Bronchial epithelial cell (primary cell): ENCODE measurements at regions not wholly inside any gene's neighbourhood (a gene's known extent, or its start where the extent isn't known, plus 50 kb on each side); places are given as distances from the start of the nearest gene placed in this dataset.

ENCODE experiments used
- DNase-seq: peaks from one replicate; pipeline ENCODE4 v3.0.0-alpha.2; 2010; ENCODE audit warnings: low read depth
- FAIRE-seq: peaks from 2 replicates; lab custom pipeline; 2011; peaks lifted over from hg19 to GRCh38; lab: Jason Lieb, UNC
- H3K27me3 ChIP-seq: 2 replicates; pipeline ENCODE4 v1.5.1; 2011; ENCODE audit warnings: low read length; ENCODE audit not compliant: control insufficient read depth, insufficient read depth
- H3K36me3 ChIP-seq: 2 replicates; pipeline ENCODE4 v1.5.1; 2011; ENCODE audit warnings: low read length; ENCODE audit not compliant: control insufficient read depth, insufficient read depth
- H3K4me3 ChIP-seq: 2 replicates; pipeline ENCODE4 v1.5.1; 2011; ENCODE audit warnings: mild to moderate bottlenecking, low read depth, low read length, control low read depth
- TF ChIP-seq, protein P1 (sequence below): IDR thresholded peaks from 2 replicates; pipeline ENCODE4 v1.5.1; 2011; ENCODE audit warnings: mild to moderate bottlenecking, moderate library complexity, low read length, control low read depth, inconsistent platforms; ENCODE audit not compliant: insufficient read depth, severe bottlenecking

DNA sequence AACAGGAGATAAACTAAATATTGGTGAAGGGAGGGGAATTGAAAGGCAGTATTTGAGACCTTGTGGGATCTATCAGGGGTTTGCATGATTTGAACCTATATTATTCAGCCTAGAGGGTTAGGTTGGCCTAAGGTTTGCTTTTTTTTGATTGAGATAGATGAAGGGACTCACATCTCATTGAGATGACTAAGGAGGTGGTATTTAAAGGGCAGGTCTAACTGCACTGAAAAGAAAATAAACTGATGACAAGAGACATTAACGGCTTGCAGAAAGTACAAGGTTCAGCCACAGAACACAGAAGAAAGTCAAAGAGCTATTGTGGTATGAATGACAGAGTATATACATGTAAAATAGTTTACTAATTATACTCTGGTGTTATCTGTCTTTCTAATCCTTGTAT lies 412.7 kb downstream of the CDH10 start:
- TF ChIP-seq, protein P1, sequence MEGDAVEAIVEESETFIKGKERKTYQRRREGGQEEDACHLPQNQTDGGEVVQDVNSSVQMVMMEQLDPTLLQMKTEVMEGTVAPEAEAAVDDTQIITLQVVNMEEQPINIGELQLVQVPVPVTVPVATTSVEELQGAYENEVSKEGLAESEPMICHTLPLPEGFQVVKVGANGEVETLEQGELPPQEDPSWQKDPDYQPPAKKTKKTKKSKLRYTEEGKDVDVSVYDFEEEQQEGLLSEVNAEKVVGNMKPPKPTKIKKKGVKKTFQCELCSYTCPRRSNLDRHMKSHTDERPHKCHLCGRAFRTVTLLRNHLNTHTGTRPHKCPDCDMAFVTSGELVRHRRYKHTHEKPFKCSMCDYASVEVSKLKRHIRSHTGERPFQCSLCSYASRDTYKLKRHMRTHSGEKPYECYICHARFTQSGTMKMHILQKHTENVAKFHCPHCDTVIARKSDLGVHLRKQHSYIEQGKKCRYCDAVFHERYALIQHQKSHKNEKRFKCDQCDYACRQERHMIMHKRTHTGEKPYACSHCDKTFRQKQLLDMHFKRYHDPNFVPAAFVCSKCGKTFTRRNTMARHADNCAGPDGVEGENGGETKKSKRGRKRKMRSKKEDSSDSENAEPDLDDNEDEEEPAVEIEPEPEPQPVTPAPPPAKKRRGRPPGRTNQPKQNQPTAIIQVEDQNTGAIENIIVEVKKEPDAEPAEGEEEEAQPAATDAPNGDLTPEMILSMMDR: no peak
- DNase-seq (no peak), FAIRE-seq (no peak)
- Histone ChIP-seq H3K36me3 (no peaks in the 10 kb centered on the region), H3K4me3 (no peak overlapping the region), H3K27me3 (no peaks in the 10 kb centered on the region)

DNA sequence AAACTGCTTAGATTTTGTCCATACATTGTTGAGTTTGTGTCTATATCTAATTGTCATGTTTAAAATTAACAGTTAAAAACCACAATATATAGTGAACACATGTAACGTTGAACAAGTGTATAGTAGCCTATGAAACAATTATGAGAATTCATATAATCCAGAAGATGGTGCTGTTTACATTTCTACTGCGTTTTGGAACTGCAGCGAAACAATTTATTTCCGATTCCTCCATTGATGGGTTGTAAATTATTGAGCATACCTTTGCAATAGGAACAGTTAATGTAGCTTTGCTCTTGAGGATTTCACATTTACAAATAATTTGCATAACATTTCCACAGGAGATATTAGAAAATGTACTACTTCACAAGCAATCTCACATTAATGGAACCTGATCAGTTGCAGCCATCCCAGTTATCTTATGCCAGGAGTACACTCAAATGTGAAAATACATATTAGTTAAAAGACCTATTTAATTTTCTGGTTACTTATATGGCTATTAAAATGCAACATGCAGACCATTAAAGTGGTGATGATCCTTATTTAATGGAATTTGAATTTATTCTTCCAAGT lies 411.8 kb downstream of the CDH10 start:
- DNase-seq (no peak), FAIRE-seq (no peak)
- Histone ChIP-seq H3K4me3 (no peak overlapping the region), H3K27me3 (no peaks in the 10 kb centered on the region), H3K36me3 (no peaks in the 10 kb centered on the region)
- TF ChIP-seq, protein P1: no peak

DNA sequence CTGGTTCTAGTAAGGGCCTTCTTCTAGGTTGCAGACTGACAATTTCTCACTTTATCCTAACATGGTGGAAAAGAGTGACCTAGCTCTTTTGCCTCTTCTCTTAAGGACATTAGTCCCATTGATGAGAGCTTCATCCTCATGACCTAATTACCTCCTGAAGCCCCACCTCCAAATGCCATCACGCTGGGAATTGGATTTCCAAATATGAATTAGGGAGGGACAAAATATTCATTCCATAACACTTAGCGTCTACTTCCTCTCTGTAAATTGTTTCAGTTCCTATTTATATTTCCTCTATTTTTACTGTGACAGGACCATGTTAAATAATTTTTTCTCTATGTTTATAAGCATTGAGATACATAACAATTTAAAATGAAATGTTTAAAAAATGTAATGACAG lies 408.8 kb downstream of the CDH10 start:
- TF ChIP-seq, protein P1: no peak
- H3K4me3 ChIP-seq: no peak overlapping the region
- H3K36me3 ChIP-seq: no peaks in the 10 kb centered on the region
- FAIRE-seq (no peak), DNase-seq (no peak)
- no peaks in the 10 kb centered on the region for H3K27me3 ChIP-seq

DNA sequence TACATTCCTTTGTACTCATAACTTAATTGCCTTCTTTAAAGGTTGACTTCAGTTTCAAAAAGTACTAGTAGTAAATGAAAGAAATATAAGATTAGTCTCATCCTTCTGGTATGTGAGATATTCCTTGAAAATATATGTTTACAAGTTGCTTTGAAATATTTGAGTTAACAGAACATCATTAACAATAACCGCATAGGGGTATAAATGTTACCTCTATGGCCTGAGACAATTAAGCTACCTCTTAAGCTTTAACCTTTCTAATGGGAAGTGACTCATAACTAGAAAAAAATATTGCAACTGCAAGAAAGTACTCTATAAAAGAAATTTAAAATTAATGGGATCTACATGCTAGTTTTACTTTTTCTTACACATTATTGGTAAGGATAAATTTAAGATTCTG lies 399.0 kb downstream of the CDH10 start:
- H3K27me3 ChIP-seq: no peaks in the 10 kb centered on the region
- DNase-seq (no peak), FAIRE-seq (no peak)
- H3K4me3 ChIP-seq: no peak overlapping the region
- no peaks in the 10 kb centered on the region for H3K36me3 ChIP-seq
- TF ChIP-seq, protein P1: no peak

DNA sequence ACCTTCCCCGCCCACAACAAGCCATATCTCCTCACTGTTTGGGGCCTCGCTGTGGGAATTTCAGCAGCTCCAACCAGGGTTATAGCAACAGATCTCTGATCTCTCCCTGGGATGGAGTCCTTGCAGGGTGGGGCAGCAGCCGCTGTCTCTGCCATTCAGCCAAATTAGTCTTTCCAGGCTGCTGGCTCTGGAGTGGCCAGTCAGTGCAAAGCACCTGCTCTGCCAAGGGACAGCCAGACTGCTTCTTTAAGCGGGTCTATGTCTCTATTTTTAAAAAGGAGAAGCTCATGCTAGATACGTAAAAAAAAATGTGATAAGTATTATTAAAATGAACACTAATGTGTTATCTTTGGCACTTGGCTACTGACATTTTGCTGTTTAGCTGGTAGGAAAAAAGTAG lies 380.2 kb downstream of the CDH10 start:
- Histone ChIP-seq H3K27me3 (no peaks in the 10 kb centered on the region), H3K36me3 (no peaks in the 10 kb centered on the region), H3K4me3 (no peak overlapping the region)
- TF ChIP-seq, protein P1: no peak
- DNase-seq (no peak), FAIRE-seq (no peak)

DNA sequence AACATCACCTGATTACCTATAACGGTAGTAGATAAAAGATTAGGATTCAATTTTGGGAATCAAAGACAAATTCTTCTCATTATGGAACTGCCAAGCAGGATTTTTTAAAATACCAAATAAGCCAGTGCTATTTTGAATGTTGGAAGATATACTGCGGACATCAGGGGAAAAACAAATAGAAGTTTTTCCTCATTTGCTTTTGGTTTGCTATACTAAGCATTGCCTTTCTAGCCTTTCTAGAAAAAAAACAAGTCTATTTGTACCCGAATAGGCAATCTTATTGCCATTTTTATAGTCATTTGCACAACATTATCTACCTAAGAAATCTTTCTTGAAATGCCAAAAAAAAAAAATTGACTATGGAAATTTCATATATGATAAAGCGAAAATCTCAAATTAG lies 379.5 kb downstream of the CDH10 start:
- Histone ChIP-seq H3K27me3 (no peaks in the 10 kb centered on the region), H3K4me3 (no peak overlapping the region), H3K36me3 (no peaks in the 10 kb centered on the region)
- FAIRE-seq (no peak), DNase-seq (no peak)
- TF ChIP-seq, protein P1: no peak
